ENCODE measurements at regions not wholly inside any gene's neighbourhood (a gene's known extent, or its start where the extent isn't known, plus 50 kb on each side); places are given as distances from the start of the nearest gene placed in this dataset.

DNA sequence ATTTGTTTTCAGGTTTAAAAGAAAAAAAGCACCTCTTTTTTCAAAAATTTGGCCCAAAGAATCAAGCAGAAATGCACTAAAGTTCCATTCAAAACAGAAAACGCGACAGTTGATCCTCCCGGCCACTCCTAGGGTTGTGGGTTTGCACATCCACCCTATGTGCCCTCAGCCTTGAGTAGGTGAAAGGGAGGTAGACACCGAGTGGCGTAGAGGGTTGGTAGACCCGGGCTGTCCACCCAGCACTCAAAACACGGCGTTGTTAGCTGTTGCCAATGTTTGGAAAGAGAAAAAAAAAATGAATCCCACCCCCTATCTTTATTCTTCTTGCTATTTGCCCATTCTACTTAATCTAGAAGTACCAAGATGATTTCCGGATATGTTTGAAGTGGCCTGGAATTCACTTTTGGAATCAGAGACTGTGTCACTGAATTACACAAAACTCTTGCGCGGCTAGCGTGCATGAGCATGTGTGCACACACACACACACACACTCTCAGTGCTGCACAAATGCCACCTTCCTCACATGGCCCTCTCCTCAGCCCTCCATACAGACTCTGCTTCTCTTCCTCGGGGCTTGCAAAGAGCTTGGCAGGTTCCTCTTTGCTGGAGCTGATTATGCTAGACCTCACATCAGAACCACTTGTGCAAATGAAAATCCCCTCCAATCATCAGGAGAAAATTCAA, 110.2 kb upstream of the HAND1 start:
- no peak for ATAC-seq

DNA sequence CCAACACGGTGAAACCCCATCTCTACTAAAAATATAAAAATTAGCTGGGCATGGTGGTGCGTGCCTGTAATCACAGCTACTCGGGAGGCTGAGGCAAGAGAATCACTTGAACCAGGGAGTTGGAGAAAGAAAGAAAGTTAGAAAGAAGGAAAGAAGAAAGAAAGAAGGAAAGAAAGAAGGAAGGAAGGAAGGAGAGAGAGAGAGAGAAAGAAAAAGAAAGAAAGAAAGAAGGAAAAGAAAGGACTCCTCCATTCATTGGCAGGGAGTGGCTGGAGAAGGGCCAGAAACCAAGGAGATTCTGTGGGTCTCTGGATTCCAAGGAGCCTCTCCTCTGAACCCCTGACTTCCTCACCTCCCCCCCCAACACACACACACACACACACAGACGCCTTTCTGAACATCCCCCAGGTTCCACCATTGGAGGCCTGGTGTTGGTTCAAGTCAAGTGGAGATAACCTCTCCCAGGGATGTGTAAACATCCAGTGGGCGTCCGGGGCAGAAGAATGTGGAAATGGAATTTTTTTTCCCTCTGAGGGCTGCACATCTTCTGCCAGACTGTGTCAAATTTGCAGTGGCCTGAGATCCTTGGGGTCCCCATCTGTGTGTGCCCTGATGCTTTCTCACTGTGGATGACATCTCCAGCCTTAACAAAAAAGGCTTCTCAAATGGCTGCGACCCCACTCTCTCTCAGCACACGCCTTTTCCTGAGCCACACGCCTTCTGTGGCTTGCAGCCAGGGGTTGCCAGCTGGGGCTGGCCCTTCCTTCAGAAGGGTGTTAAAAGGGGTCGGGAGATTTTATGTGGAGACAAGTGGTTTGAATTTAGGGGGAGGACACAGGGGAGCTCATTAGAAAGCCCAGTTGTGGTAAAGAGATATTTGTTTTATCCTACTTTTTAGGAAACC, 109.3 kb upstream of the HAND1 start:
- ATAC-seq: no peak

DNA sequence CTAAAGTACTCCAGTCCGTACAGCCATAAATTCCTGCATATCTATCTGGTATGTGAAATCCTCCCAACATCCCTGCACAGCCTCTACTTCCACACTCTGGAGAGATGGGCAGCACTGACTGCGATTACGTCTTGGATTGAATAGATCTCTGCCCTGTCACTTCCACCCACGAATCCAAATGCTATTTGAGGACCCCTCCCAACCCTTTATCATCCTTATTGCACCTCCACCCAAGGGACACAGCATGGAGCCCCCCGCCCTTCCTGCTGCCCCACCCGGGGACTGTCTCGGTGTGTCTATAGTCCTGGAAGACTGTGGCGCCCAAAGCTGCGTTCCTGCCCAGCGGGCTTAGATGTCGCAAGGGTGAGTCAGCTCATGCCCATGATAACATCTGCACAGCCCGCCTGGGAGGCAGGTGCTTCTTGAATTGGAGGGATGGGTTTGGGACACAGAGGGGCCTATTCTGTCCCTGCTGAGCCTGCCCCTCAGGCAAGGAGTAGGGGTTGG, 105.7 kb upstream of the HAND1 start:
- ATAC-seq: peak; percentile 57

DNA sequence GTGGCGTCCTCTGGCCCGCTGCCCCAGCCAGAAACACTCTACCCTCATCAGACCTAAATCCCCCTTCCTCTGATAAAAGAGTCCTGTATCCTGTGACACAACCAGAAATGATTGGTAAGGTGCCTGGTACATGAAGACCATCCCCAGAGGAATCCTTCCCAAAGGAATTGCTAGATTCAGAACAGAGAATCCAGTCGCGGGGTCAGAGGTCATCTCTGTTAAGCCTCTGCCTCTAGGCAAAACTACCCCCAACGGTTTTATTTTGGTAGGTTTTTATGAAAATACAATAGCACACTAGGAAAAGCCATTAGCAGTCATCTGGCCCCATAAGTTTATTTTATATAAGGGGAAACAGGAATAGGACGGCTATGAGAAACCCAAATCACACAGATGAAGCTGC, 102.4 kb upstream of the HAND1 start:
- ATAC-seq: no peak

DNA sequence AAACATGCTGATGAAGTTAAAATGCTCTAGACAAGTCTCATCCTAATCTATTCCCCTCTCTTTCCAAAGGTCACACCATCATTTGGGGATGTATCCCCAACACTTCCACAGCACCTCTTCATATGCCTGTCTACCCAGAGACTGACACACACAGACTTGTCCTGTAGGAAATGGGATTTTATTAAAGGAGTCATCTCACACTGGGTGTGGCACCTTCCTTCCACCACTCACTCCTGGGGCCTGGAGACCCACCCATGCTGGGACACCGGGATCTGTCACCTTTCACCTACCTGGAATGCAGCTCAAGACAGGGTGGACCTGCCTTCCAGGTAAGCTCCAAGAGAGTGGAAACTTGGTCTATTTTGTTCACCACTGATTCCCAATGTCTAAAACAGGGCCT, 99.4 kb upstream of the HAND1 start:
- ATAC-seq: peak; percentile 35

DNA sequence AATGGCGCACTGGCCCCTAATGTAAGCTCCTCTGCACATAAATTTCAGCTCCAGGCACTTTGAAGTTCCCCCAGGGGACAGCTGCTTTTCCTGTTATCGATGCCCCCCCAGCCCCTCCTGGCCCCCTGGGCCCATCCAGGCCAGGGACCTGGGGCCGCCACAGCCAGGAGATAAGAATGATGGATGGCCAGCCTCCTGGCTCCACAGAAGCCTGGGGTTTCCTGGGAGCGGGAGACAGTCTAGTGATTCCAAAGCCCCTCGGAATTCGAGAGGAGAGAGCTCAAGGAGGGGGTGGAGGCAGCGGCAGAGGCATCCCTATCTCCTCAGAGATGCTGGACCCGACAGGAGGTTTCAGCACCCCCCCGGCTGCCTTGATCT, 98.4 kb upstream of the HAND1 start:
- no peak for ATAC-seq

DNA sequence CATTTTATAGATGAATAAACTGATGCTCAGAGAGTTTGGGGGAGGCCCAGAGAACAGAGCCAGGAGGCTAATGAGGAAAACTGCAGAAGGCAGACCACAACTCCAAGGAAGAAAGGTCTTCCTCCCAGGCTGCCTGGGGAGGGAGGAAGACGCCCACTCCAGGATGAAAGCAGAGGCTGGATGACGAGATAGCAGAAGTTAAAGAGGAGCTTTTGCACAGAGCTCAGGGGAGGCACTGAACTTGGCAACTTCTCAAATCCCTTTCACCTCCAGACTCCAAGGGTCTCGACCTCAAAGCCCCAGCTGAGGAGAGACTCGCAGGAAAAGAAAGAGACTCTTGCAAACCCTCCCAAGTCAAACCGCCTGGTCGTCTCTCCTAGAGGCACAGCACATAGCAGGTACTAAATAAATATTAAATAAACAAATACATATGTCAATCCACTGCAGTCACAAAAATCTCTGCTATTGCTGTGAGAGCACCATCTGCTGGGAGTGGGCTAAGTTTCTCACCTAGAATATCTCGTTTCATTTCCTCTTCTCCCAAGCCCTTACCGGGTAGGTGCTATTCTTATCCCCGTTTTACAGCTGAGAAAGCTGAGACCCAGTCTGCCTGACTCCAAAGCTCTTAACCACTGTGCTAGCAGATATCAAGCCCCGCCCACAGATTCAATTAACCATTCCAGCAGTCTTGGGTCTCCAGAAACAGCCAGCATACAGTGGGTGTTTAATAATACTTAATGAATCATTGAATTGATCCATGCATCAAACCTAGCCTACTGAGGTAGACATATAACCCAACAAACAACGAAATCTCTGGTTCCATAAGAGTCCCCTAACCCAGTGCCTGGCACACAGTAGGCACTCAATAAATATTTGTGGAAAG, 97.8 kb upstream of the HAND1 start:
- no peak for ATAC-seq

DNA sequence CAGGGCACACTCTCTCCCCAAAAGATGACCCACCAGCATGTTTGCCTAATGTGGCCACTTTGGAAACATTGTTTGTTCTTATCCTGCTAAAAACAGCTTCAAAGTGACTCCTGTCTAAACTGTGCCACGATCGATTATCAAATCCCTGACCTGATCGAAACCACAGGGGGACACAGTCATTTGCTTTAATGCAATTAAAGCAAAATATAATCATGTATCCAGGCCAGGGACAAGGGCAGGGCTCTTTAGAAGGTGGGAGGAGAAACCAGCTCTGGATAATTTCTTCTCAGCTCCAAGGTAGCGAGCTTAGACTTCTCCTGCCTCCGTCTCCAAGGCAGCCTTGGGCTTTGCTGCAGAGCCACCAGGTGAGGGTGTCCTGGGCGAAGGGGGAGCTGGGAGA, 95.0 kb upstream of the HAND1 start:
- ATAC-seq: no peak

DNA sequence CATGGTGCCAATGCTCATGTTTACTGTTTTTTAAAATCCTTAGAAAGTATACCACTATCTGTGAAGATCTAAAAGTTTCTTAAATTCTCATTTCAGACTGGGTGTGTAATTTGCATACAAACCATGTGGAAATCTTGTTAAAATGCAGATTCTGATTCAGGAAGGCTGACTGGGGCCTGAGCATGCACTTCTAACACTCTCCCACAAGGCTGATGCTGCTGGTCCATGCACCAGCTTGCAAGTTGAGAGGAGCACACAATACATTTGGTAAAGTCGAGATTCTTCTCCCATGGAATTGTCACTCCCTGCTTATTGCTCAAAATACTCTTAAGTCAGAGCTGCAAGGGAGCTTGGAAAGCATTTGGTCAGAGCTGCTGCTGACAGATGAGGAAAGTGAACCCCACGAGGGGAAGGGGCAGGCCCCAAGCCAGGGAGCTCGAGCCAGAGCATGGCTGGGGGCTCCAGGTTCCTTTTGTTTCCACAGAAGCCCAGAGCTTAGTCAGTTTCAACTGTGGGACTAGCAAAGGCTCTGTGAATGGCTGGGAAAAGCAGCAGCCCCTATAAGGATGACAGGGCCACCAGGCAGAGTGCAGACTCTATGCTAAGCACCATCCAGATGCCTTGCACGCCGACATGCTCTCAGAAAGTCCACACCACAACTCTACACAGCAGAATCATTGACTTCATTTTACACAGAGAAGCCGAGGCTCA, 93.5 kb upstream of the HAND1 start:
- no peak for ATAC-seq

DNA sequence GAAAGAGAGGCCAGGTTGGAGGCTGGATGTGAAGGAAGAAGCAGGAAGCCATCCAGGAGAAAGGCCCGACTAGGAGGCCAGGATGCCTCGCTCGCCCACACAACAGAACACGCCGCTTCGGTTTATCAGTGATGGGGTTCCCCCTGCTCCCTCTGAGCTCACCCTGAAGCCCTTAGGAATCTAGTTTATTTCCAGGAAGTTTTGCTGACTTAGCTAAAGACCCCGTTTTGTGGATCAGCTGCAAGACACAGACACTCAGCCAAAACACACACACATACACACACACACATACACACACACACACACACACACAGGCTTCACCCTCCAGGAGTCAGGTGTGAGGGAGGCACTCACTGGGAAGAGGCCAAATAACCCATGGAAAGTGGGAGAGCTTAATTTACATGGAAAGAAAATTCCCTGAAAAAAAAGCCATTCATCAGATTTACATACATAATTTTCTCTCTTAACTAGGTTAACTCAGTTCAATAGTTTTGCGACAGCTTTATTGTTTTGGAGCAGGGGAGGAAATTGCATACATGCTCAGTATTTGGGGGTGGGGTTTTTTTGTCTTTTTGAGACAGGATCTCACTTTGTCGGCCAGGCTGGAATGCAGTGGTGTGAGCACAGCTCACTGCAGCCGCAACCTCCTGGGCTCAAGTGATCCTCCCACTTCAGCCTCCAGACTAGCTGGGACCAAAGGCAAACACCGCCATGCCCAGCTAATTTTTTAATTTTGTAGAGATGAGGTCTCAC, 92.7 kb upstream of the HAND1 start:
- ATAC-seq: no peak

DNA sequence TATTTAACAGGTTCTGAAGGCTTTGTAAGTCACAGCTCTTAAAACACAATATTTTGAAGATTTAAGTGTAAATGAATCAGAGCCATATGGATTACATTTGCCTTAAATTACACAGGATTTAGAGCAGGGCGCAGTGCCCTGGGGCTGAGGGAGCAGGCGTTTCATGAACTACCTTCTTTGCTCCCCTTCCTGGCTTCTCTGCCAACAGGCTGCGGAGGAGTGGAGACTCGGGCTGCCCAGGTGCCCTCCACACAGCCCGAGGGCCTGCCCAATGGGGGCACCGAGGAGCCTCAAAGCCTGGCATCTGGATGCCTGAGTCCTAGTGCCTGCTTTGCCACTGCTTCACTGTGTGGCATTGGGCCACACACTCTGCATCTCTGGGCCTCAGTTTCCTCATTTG, 90.6 kb upstream of the HAND1 start:
- ATAC-seq: peak; percentile 61

DNA sequence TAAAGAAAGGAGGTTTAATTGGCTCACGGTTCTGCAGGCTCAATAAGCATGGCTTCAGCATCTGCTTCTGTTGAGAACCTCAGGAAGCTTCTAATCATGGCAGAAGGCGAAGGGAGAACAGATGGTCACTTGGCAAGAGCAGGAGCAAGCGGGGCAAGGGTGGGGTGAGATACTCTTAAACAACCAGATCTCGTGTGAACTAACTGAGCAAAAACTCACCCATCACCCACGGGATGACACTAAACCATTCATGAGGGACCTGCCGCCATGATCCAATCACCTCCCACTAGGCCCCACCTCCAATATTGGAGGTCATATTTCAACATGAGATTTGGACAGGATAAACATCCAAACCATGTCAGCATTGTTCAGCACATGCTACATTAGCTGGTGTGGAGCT, 89.1 kb upstream of the HAND1 start:
- ATAC-seq: no peak

DNA sequence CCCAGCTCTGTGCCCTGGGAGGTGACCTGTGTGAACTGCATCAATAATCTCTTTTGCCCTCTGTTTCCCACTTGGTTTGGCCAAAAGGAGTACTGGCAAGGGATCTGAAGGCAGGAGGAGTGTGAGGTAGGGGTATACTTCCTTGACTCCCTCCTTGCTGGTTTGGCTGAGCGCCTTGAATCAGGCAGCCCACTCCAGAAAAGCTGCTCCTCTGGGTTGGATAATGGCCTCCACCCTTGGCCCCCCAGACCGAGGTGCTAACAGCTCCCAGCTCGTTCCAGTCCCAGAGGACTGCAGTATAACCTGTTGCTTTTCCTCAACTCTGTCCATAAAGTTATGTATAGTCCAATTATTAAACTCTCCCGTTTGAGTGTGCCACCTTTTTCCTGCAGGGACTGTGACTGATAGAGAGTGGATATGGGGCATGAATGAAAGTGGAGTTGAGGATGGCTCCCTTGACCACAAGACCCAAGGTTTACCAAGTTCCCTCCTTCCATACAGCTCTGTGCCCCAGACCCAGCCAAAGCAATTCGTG, 88.2 kb upstream of the HAND1 start:
- ATAC-seq: no peak

DNA sequence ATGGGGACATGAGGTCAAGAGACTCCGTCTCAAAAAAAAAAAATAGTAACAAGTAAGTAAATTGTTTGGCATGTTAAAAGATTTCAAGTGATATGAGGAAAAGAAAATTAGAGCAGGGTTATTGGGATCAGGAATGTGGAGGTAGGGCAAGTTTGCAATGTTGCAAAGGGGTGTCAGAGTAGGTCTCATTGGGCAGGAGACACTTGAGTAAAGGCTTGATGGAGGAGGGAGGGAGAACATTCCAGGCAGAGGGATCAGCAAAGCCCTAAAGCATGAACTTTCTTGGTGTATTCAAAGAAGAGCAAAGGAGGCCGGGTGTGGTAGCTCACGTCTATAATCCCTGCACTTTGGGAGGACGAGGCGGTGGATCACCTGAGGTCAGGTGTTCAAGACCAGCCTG, 87.1 kb upstream of the HAND1 start:
- no peak for ATAC-seq

DNA sequence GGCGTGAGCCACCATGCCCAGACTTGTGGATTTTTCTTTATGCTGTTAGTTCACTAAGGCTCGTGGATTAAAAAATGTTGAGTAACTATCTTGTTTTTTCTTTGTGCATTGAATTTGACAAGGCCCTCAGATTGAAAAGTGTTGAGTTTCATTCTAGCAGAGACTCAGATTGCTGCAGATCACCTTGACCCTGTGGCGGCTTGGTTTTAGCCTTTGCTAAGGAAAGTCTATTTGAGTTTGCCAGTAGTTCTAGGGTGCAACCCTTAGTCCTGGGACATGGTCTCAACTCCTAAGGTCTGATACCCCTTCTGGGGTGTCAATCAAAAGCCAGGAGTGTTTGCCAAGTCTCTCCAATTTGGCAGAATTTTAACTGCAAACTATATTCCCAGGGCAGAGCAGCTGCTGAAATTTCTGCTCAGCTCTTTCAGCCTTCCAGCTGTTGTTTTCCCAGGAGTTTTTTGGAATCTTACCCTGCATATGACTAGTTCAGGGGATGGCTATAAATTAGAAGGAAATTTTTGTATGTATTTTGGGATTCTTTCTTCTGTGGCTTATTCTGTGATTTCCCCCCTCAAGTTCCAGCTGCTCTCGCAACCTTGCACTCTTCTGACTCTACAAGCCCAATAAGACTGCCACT, 84.3 kb upstream of the HAND1 start:
- no peak for ATAC-seq

DNA sequence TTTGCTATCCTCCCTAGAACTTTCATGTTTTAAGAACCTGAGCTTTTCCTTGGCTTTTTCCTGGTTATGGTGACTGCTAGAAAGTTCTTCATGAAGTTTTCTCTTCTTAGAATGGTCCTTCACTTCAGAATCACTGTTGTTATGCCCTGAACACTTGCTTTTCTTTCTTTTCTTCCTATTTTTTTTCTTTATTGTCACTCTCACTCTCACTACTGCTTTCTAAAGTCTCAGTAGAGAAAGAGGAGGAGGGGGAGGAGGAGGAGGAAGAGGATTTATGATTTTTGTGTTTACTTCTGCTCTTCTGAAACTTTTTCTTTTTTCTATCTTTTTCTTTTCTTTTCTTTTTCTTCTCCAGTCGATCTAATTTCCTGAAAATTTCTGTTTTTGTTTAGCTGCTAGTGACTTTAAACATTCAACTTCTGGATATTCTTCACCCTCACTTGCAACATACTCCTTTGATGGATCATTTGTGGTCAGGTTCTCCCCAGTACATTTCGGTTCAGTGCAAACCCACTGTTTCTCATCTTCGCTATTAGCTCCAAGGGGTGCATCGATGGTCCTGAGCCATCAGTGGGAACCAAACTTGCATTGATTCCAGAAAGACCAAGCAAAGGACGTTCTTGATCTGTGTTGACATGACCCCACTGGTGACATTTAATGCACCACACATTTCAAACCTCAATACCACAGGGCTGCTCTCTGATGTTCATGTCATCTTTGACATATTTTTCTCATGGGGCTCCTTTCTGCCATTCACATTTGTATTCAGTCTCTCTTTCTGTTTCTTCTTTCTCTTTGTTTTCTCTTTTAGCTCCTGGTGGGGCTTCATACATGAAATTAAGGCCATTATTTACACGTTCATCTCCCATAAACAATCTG, 81.6 kb upstream of the HAND1 start:
- ATAC-seq: no peak

DNA sequence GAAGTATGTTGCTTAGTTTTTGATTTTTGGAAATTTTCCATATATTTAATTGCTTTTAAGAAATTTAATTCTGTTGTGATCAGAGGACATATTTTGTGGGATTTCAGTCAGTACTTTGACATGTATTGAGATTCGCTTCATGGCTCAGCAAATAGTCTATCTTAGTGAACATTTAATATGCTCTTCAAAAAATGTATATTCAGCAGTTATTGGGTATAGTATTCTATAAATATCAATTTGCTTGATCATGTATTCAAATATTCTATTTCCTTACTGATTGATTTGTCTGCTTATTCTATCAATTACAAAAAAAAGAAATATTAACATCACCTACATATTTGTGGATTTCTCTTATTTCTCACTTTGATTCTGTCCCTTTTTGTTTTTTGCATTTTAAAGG, 79.5 kb upstream of the HAND1 start:
- no peak for ATAC-seq

DNA sequence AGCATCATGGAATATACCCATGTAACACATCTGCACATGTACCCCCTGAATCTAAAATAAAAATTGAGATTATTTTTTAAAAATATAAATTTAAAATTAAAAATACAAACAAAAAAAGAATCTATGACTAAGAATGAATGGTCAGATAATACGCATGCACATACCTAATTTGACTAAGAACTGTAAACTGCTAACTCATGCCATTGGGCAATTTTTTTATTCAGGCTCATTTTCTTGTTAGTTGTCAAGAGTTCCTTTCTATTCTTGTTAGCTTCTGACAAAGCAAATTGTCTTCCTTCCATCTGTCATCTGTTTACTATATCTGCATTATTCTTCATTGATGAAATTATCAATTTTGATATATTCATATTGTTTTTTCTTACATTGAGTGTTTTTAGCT, 69.5 kb upstream of the HAND1 start:
- ATAC-seq: no peak

DNA sequence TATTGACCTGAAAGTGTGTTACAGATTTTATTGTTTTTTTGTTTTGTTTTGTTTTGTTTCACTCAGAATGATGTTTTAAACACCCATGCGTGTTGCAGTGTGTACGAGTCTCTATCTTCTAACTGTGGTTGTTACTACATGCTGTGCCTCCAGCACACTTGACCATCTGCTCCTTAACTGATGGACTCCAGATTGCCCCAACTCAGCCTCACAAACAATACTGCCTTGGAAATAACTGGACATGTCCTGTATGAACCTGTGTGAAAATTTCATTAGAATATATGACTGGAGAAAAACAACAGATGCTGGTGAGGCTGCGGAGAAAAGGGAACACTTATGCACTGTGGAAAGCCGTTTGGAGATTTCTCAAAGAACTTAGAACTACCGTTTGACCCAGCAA, 68.7 kb upstream of the HAND1 start:
- ATAC-seq: no peak

DNA sequence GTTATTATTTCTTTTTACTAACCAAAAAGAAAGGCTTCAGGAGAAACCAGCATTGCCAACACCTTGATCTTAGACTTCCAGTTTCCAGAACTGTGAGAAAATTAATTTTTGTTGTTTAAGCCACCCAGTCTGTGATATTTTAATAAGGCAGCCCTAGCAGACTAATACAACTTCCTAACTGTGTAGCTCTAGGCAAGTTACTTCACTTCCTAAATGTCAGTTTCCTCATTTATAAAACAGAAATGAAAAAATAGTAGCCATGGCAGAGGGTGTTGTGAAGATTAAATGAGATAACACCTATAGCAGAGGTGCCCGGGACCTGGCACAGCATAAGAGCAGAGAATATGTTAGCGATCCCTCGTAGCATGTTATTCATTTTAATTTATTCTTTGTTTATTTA, 66.6 kb upstream of the HAND1 start:
- no peak for ATAC-seq
